NB4 (cell line): ENCODE measurements at regions not wholly inside any gene's neighbourhood (a gene's known extent, or its start where the extent isn't known, plus 50 kb on each side); places are given as distances from the start of the nearest gene placed in this dataset.
A peak's percentile ranks its signal among the peaks of the same experiment; 100 is the strongest.

Source experiments
- DNase-seq: peaks from one replicate; pipeline ENCODE4 v3.0.0; 2010; ENCODE audit warnings: low read depth
- H3K4me3 ChIP-seq: one replicate; pipeline ENCODE4 v1.5.1; 2011; ENCODE audit warnings: mild to moderate bottlenecking, low read depth, low read length, moderate library complexity
- CTCF ChIP-seq: IDR thresholded peaks from one replicate; pipeline ENCODE4 v1.5.1; 2012; ENCODE audit warnings: low read depth, low read length
- MAX ChIP-seq: IDR thresholded peaks from 2 replicates; pipeline ENCODE4 v1.6.1; 2011; ENCODE audit warnings: low read depth, low read length
- MYC ChIP-seq: IDR thresholded peaks from 2 replicates; pipeline ENCODE4 v1.6.1; 2011; ENCODE audit warnings: low read depth, low read length
- POLR2A ChIP-seq: IDR thresholded peaks from 2 replicates; pipeline ENCODE4 v1.6.1; 2011; ENCODE audit warnings: mild to moderate bottlenecking; ENCODE audit not compliant: insufficient read length; ENCODE audit errors: extremely low read depth

GRCh38 chr2:13572466-13572865 is 855.7 kb downstream of the TRIB2 start:
- TF ChIP-seq MYC (no peak), POLR2A (no peak), CTCF (no peak)
- no peak for DNase-seq
- H3K4me3 ChIP-seq, result no peak overlapping the region

GRCh38 chr2:13574831-13575230 is 858.1 kb downstream of the TRIB2 start:
- no peak for TF ChIP-seq POLR2A
- no peak for TF ChIP-seq MAX
- DNase-seq, result no peak
- no peak overlapping the region for H3K4me3 ChIP-seq

GRCh38 chr2:13576406-13577036 is 859.8 kb downstream of the TRIB2 start:
- no peak for DNase-seq
- TF ChIP-seq MYC (no peak), CTCF (no peak), POLR2A (no peak), MAX (no peak)
- H3K4me3 ChIP-seq, result no peak overlapping the region

GRCh38 chr2:13578547-13578946 is 861.8 kb downstream of the TRIB2 start:
- no peak overlapping the region for H3K4me3 ChIP-seq
- no peak for DNase-seq
- TF ChIP-seq MYC (no peak), MAX (no peak), CTCF (no peak), POLR2A (no peak)

- DNase-seq, result peak; percentile 30
- no peak overlapping the region for H3K4me3 ChIP-seq
- TF ChIP-seq CTCF (peak; percentile 21), MYC (no peak), MAX (no peak)
These were observed 864.7 kb downstream of the TRIB2 start for GRCh38 chr2:13581471-13581870.

- DNase-seq, result no peak
- H3K4me3 ChIP-seq, result no peak overlapping the region
- TF ChIP-seq POLR2A, result no peak
- TF ChIP-seq CTCF, result no peak
- no peak for TF ChIP-seq MYC
- TF ChIP-seq MAX, result no peak
These were observed 866.9 kb downstream of the TRIB2 start for GRCh38 chr2:13583609-13584008.
